ENCODE measurements at regions not wholly inside any gene's neighbourhood (a gene's known extent, or its start where the extent isn't known, plus 50 kb on each side); places are given as distances from the start of the nearest gene placed in this dataset.

DNA sequence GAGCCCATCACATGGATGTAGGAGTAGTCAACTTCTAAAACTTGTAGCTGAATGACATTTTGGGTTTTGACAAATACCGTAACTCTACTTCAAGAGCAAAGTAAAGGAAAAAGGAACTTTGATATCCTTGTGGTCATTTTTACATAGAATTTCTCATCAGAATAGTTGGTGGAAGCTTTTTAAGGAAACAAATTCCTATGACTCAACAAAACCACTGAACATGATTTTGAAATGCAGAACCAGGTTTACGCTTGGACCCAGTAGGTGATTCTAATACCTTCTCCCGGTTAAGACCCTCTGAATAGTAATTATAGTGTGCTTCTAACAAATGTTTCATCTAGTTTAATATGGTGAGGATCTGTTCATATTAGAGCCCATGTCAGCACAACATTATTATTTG is 307.8 kb downstream of the GPR37 start:
- peaks cover 46% of the 10 kb centered on the region for H3K4me1 Mint-ChIP-seq (ENCODE audit: unreplicated experiment)

GRCh38 chr7:124456286-124456685 is 309.3 kb downstream of the GPR37 start:
- TF ChIP-seq, protein P1, sequence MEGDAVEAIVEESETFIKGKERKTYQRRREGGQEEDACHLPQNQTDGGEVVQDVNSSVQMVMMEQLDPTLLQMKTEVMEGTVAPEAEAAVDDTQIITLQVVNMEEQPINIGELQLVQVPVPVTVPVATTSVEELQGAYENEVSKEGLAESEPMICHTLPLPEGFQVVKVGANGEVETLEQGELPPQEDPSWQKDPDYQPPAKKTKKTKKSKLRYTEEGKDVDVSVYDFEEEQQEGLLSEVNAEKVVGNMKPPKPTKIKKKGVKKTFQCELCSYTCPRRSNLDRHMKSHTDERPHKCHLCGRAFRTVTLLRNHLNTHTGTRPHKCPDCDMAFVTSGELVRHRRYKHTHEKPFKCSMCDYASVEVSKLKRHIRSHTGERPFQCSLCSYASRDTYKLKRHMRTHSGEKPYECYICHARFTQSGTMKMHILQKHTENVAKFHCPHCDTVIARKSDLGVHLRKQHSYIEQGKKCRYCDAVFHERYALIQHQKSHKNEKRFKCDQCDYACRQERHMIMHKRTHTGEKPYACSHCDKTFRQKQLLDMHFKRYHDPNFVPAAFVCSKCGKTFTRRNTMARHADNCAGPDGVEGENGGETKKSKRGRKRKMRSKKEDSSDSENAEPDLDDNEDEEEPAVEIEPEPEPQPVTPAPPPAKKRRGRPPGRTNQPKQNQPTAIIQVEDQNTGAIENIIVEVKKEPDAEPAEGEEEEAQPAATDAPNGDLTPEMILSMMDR (IDR thresholded peaks at IDR 0.05), result no peak
- H3K9me3 Mint-ChIP-seq (ENCODE audit: unreplicated experiment), result no peaks in the 10 kb centered on the region
- H3K4me1 Mint-ChIP-seq (ENCODE audit: unreplicated experiment), result peaks cover 37% of the 10 kb centered on the region
- no peak overlapping the region for H3K4me3 Mint-ChIP-seq (ENCODE audit: unreplicated experiment)
- no peaks in the 10 kb centered on the region for H3K27me3 Mint-ChIP-seq (ENCODE audit: unreplicated experiment)
- DNase-seq (ENCODE audit: extremely low spot score, unreplicated experiment), result no peak
- no peaks in the 10 kb centered on the region for H3K36me3 Mint-ChIP-seq (ENCODE audit: unreplicated experiment)
- H3K27ac Mint-ChIP-seq (ENCODE audit: unreplicated experiment), result no peak overlapping the region

More for the DNA sequence above, 307.8 kb downstream of the GPR37 start:
- DNase-seq (ENCODE audit: extremely low spot score, unreplicated experiment), result no peak
- no peak overlapping the region for H3K4me3 Mint-ChIP-seq (ENCODE audit: unreplicated experiment)
- no peak overlapping the region for H3K27ac Mint-ChIP-seq (ENCODE audit: unreplicated experiment)
- H3K27me3 Mint-ChIP-seq (ENCODE audit: unreplicated experiment), result no peaks in the 10 kb centered on the region
- TF ChIP-seq, protein P1 (IDR thresholded peaks at IDR 0.05), result no peak
- no peaks in the 10 kb centered on the region for H3K36me3 Mint-ChIP-seq (ENCODE audit: unreplicated experiment)
- H3K9me3 Mint-ChIP-seq (ENCODE audit: unreplicated experiment), result no peaks in the 10 kb centered on the region

DNA sequence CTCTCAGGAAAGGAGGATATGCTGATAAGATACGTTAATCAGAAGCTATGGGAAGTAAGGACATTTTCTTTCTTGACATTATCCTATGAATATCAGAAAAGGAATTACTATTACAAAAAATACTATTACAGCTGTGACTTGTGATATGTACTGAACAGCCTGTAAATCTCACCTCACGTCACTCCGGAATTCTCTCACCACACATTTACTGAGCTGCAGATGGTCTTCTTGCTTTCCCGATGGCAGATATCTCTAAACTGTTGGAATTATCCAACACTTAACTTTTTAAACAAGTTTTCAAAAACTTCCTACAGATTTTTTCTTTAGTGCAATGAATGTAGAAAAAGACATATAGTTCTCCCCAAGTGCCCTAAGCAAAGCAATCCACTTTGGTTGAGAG is 313.4 kb downstream of the GPR37 start:
- Mint-ChIP-seq H3K27me3 (ENCODE audit: unreplicated experiment) (no peaks in the 10 kb centered on the region), H3K4me3 (ENCODE audit: unreplicated experiment) (no peak overlapping the region), H3K9me3 (ENCODE audit: unreplicated experiment) (no peaks in the 10 kb centered on the region), H3K4me1 (ENCODE audit: unreplicated experiment) (peaks cover 8% of the 10 kb centered on the region), H3K36me3 (ENCODE audit: unreplicated experiment) (no peaks in the 10 kb centered on the region), H3K27ac (ENCODE audit: unreplicated experiment) (no peak overlapping the region)
- DNase-seq (ENCODE audit: extremely low spot score, unreplicated experiment), result no peak
- TF ChIP-seq, protein P1 (IDR thresholded peaks at IDR 0.05), result no peak

GRCh38 chr7:124449896-124450295 is 315.7 kb downstream of the GPR37 start:
- no peak for DNase-seq (ENCODE audit: extremely low spot score, unreplicated experiment)
- Mint-ChIP-seq H3K4me3 (ENCODE audit: unreplicated experiment) (no peak overlapping the region), H3K27ac (ENCODE audit: unreplicated experiment) (no peak overlapping the region), H3K36me3 (ENCODE audit: unreplicated experiment) (no peaks in the 10 kb centered on the region), H3K27me3 (ENCODE audit: unreplicated experiment) (no peaks in the 10 kb centered on the region), H3K9me3 (ENCODE audit: unreplicated experiment) (no peaks in the 10 kb centered on the region), H3K4me1 (ENCODE audit: unreplicated experiment) (peaks cover 2% of the 10 kb centered on the region)
- TF ChIP-seq, protein P1 (IDR thresholded peaks at IDR 0.05), result no peak

DNA sequence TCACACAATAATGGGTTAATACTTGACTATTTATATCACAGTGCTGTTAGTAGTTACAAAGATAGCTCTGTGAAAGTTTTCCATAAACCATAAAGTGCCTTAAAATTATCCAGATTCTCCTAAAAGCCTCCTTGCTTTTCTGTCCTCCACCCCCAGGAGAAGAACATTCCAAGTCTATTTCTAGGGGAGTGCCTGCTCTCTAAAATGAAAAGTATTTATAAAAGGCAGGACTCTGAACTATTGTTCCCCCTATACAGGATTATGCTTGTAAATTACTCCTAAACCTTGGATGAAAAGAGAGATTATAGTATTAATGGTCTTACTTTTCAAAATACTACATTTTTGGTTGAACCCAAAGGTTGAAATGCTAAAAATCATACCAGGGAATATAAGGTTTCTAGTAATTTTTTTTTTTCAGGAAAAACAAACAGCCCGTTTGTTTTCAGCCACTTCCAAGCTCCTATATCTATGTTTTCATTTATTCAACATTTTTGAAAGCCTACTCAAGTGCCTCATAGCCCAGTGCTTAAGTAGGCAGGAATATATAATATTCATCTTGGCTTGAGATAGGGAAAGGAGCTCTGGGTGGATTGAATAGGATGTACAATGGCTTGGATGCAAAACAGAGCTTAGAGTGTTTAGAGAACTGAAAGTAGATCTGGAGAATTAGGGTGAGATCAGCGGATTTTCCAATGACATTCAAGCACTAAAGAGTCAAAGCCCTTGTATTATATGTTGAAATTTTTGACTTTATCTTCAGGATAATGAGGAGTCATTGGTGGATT is 320.7 kb downstream of the GPR37 start:
- no peaks in the 10 kb centered on the region for H3K36me3 Mint-ChIP-seq (ENCODE audit: unreplicated experiment)
- no peak for DNase-seq (ENCODE audit: extremely low spot score, unreplicated experiment)
- TF ChIP-seq, protein P1 (IDR thresholded peaks at IDR 0.05), result no peak
- no peaks in the 10 kb centered on the region for H3K9me3 Mint-ChIP-seq (ENCODE audit: unreplicated experiment)
- H3K4me3 Mint-ChIP-seq (ENCODE audit: unreplicated experiment), result no peak overlapping the region
- H3K27ac Mint-ChIP-seq (ENCODE audit: unreplicated experiment), result no peak overlapping the region
- peaks cover 5% of the 10 kb centered on the region for H3K4me1 Mint-ChIP-seq (ENCODE audit: unreplicated experiment)
- no peaks in the 10 kb centered on the region for H3K27me3 Mint-ChIP-seq (ENCODE audit: unreplicated experiment)

All from osteocyte (in vitro differentiated cells).